Testis (tissue), 2 donors: ENCODE measurements at regions not wholly inside any gene's neighbourhood (a gene's known extent, or its start where the extent isn't known, plus 50 kb on each side); places are given as distances from the start of the nearest gene placed in this dataset.

Experiments
- DNase-seq: peaks from one replicate; pipeline ENCODE4 v3.0.0-alpha.2; 2019
- H3K27ac ChIP-seq, 2 donors: fragments of 200-600 bp; sonication (generic); one replicate each; pipeline ENCODE4 v1.5.1; 2019
- H3K27me3 ChIP-seq: fragments of 200-600 bp; sonication (generic); one replicate; pipeline ENCODE4 v1.5.1; 2019
- H3K36me3 ChIP-seq: fragments of 200-600 bp; sonication (generic); one replicate; pipeline ENCODE4 v1.5.1; 2017; ENCODE audit warnings: low read depth; ENCODE audit errors: missing control alignments
- H3K4me1 ChIP-seq: fragments of 200-600 bp; sonication (generic); one replicate; pipeline ENCODE4 v1.5.1; 2019
- H3K4me3 ChIP-seq, 2 donors: fragments of 200-600 bp; sonication (generic); one replicate each; pipeline ENCODE4 v1.5.1; 2017 to 2019
- H3K9me3 ChIP-seq: fragments of 200-600 bp; sonication (generic); one replicate; pipeline ENCODE4 v1.5.1; 2017
- CTCF ChIP-seq, 3 experiments: fragments of 450-650 bp in 2 of 3; fragments of 200-600 bp in 1 of 3; sonication (generic) in 1 of 3; IDR thresholded peaks; one replicate each; pipeline ENCODE4 v1.5.1; 2016 to 2019; ENCODE audit warnings: antibody characterized with exemption in 3 of 3, mild to moderate bottlenecking in 2 of 3, moderate library complexity in 1 of 3
- POLR2A ChIP-seq: fragments of 450-650 bp; IDR thresholded peaks from one replicate; pipeline ENCODE4 v1.6.1; 2017; ENCODE audit warnings: antibody characterized with exemption, mild to moderate bottlenecking, moderate library complexity
- WGBS, 2 donors: methylation state at CpG; one replicate each; pipeline ENCODE4 v1.1.5; 2018; 5-methylcytosine and 5-hydroxymethylcytosine counted together
- intact Hi-C: fragments of 100-400 bp; cut with DNase I; formaldehyde crosslinking; loops from one replicate; pipeline ENCODE4 v1.15.1; 2023; ENCODE audit warnings: low total_unique reads

GRCh38 chr12:87363497-87364084 lies 665.6 kb downstream of the C12orf50 start:
- WGBS, 2 donors = 80 to 87% methylated on average over 7 to 8 of the region's 8 CpGs
- no peak overlapping the region for H3K4me3 ChIP-seq
- H3K27ac ChIP-seq = no peak overlapping the region
- no peak for DNase-seq
- TF ChIP-seq POLR2A (no peak), CTCF (IDR thresholded peaks at IDR 0.05) (no peak)
- no peaks in the 10 kb centered on the region for H3K27me3 ChIP-seq
- no peaks in the 10 kb centered on the region for H3K36me3 ChIP-seq
- no peaks in the 10 kb centered on the region for H3K9me3 ChIP-seq
- intact Hi-C loops = no loop called here
- no peaks in the 10 kb centered on the region for H3K4me1 ChIP-seq

GRCh38 chr12:87349681-87350080 lies 679.5 kb downstream of the C12orf50 start:
- WGBS, 2 donors = 63 to 71% methylated on average over 3 of the region's 3 CpGs
- Histone ChIP-seq H3K4me1 (peaks cover 13% of the 10 kb centered on the region), H3K9me3 (no peaks in the 10 kb centered on the region), H3K27me3 (no peaks in the 10 kb centered on the region), H3K27ac (no peak overlapping the region), H3K36me3 (no peaks in the 10 kb centered on the region), H3K4me3 (no peak overlapping the region)
- DNase-seq = no peak
- intact Hi-C loops = no loop called here
- no peak for TF ChIP-seq CTCF (IDR thresholded peaks at IDR 0.05)
- no peak for TF ChIP-seq POLR2A

GRCh38 chr12:87348071-87348470 lies 681.1 kb downstream of the C12orf50 start:
- DNase-seq = no peak
- WGBS, 2 donors = 87 to 90% methylated on average over 3 of the region's 3 CpGs
- TF ChIP-seq POLR2A (no peak), CTCF (IDR thresholded peaks at IDR 0.05) (no peak)
- no peaks in the 10 kb centered on the region for H3K27me3 ChIP-seq
- H3K27ac ChIP-seq = no peak overlapping the region
- peaks cover 13% of the 10 kb centered on the region for H3K4me1 ChIP-seq
- no peaks in the 10 kb centered on the region for H3K36me3 ChIP-seq
- no peaks in the 10 kb centered on the region for H3K9me3 ChIP-seq
- intact Hi-C loops = no loop called here
- no peak overlapping the region for H3K4me3 ChIP-seq

- Histone ChIP-seq H3K36me3 (no peaks in the 10 kb centered on the region), H3K9me3 (no peaks in the 10 kb centered on the region), H3K27ac (no peak overlapping the region), H3K4me1 (peaks cover 9% of the 10 kb centered on the region), H3K27me3 (no peaks in the 10 kb centered on the region), H3K4me3 (no peak overlapping the region)
- intact Hi-C loops = no loop called here
- 72 to 83% methylated on average over 4 of the region's 4 CpGs for WGBS, 2 donors
- no peak for DNase-seq
- TF ChIP-seq POLR2A = no peak
- no peak for TF ChIP-seq CTCF (IDR thresholded peaks at IDR 0.05)
Measured at GRCh38 chr12:87344699-87345098, 684.5 kb downstream of the C12orf50 start.

GRCh38 chr12:87338681-87339080 lies 690.5 kb downstream of the C12orf50 start:
- no peaks in the 10 kb centered on the region for H3K27me3 ChIP-seq
- no peak overlapping the region for H3K4me3 ChIP-seq
- no peaks in the 10 kb centered on the region for H3K36me3 ChIP-seq
- H3K4me1 ChIP-seq = no peaks in the 10 kb centered on the region
- H3K27ac ChIP-seq = no peak overlapping the region
- TF ChIP-seq POLR2A = no peak
- no peak for TF ChIP-seq CTCF (IDR thresholded peaks at IDR 0.05)
- no peaks in the 10 kb centered on the region for H3K9me3 ChIP-seq
- no peak for DNase-seq
- intact Hi-C loops = no loop called here
- WGBS, 2 donors = 76 to 91% methylated on average over 2 of the region's 2 CpGs
